ENCODE measurements at regions not wholly inside any gene's neighbourhood (a gene's known extent, or its start where the extent isn't known, plus 50 kb on each side); places are given as distances from the start of the nearest gene placed in this dataset.

DNA sequence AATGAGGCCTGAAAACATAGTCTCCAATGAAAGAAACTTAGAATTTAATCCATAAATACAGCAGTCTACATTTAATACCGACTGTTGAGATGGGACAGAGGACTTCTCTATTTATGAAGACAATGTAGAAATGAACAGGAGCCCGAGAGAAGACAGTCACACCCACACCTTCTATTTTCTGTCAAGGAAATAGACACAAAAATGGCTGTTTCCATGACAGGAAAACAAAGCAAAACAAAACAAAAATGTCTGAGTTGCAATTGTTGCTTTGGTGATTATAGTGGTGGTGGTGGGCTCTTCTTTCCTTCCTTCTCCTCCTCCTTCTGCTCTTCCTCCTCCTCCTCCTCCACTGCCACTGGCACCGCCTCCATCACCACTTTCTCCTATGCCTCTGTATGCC lies 72.3 kb upstream of the CCDC68 start:
- TF ChIP-seq, protein P1, sequence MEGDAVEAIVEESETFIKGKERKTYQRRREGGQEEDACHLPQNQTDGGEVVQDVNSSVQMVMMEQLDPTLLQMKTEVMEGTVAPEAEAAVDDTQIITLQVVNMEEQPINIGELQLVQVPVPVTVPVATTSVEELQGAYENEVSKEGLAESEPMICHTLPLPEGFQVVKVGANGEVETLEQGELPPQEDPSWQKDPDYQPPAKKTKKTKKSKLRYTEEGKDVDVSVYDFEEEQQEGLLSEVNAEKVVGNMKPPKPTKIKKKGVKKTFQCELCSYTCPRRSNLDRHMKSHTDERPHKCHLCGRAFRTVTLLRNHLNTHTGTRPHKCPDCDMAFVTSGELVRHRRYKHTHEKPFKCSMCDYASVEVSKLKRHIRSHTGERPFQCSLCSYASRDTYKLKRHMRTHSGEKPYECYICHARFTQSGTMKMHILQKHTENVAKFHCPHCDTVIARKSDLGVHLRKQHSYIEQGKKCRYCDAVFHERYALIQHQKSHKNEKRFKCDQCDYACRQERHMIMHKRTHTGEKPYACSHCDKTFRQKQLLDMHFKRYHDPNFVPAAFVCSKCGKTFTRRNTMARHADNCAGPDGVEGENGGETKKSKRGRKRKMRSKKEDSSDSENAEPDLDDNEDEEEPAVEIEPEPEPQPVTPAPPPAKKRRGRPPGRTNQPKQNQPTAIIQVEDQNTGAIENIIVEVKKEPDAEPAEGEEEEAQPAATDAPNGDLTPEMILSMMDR (IDR thresholded peaks at IDR 0.05) = no peak
- TF ChIP-seq POLR2A (IDR thresholded peaks at IDR 0.05) (no peak), EP300 (IDR thresholded peaks at IDR 0.05) (no peak)
